GM19467 (cell line): ENCODE measurements at regions not wholly inside any gene's neighbourhood (a gene's known extent, or its start where the extent isn't known, plus 50 kb on each side); places are given as distances from the start of the nearest gene placed in this dataset.

Experiments used
- ATAC-seq: cut with Tn5 transposase; IDR thresholded peaks from one replicate; pipeline ENCODE4 v1.9.1; 2021; ENCODE audit warnings: mild to moderate bottlenecking, moderate library complexity; ENCODE audit not compliant: unreplicated experiment

GRCh38 chr4:178344096-178344495 is 901.9 kb upstream of the AGA start:
- ATAC-seq, result no peak

GRCh38 chr4:178347111-178347510 is 904.9 kb upstream of the AGA start:
- ATAC-seq, result no peak

DNA sequence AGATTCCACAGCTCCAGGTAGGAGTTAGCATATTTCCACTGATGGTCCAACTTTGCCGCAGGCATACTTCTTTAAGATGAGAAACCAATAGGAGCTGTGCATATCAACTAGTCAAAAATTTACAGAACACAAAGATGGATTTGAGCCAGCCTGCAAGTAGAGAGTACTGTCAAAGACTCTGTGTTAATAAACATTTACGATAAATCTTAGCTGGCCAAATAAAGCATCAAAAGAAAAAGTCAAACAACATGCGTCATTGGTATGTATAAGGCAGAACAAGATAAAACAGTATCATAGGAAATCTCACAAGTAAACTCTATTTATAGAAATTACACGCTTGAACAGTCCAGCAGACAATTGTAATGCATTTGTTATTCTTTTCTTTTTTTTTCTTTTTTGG is 907.4 kb upstream of the AGA start:
- no peak for ATAC-seq

GRCh38 chr4:178351185-178351584 is 908.9 kb upstream of the AGA start:
- ATAC-seq, result no peak

DNA sequence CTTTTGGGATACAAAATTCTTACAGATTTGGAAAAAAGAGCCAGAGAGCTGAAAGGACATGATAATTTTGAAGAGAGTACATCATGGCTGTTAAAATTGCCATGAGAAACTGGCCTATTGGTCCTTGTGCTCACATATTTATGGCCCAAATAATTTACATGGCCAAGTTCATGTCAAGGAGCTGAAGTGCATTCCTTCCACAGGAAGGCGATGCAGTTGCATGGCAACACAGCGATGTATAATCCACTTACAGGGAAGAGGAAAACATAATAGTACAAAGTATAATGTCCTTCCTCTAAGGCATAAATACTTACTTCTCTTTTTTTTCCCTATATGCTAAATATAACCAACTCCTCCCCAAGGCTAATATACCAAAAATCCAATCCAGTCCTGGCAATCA is 914.5 kb upstream of the AGA start:
- ATAC-seq, result no peak

- no peak for ATAC-seq
Observed at GRCh38 chr4:178385481-178385880, 943.2 kb upstream of the AGA start.

- no peak for ATAC-seq
Observed at GRCh38 chr4:178387756-178388155, 945.5 kb upstream of the AGA start.

DNA sequence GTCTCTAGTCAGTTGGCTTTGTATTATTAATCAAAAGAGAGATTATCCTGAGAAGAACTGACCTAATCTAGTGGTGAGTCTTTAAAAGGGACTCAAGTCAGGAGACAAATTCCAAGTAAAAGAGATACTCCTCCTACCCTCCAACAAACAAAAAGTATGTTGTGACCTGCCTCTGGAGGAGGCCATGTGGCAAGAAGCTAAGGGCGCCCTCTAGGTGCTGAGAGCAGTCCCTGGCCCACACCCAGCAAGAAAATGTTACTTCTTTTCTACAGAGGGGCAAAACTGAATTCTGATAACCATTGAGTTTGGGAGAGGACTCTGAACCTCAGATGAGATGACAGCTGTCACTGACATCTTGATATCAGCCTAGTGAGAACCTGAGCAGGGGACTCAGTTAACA is 953.6 kb upstream of the AGA start:
- ATAC-seq, result no peak

DNA sequence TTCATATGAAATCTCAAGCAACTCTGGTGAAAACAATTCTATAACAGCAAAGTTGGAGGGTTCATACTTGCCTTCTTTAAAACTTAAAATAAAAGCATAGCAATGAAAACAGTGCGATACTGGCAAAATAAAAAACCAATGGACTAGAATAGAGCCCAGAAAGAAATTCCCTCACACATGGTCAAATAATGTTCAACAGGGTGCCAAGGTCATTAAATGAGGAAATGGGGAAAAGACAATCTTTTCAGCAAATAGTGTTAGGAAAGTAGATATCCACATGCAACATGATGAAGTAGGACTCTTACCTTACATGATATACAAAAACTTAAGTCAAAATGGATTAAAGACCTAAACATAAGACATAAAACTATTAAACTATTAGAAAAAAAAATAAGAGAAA is 970.2 kb upstream of the AGA start:
- no peak for ATAC-seq

DNA sequence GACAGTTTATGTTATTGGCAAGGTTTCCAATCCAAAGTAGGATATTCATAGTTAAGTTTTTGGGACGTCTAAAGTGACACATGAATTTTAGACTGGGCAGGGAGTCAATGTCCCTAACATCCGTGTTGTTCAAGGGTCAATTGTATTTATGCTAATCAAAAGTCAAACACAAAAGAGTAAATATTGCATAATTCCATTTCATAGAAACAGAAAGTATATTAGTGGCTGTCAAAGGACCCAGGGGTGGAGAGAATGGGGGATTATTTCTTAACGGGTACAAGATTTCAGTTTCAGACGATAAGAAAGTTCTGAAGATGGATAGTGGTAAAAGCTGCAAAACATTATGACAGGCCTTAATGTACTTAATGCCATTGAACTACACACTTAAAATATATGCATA is 971.8 kb upstream of the AGA start:
- no peak for ATAC-seq

- no peak for ATAC-seq
Observed at GRCh38 chr4:178414881-178415446, 972.7 kb upstream of the AGA start.

DNA sequence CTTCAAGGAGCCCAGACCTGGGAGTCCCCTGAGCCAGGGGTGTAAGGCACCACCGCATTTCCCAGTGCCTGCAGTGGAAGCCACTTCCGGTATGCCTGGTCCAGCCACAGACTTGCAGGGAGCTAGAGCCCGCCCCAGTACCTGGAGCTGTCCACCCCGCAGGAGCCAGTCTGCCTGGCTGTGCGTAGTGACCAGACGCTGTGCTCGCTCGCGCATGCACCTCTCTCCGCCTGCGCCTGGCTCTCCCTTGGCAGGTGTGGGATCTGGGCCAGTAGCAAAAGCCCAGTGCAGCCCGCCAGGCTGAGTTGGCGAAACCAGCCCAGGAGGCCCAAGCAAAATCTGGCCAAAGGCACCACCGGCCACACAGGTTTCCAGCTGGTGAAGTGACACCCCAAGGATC is 973.7 kb upstream of the AGA start:
- ATAC-seq, result no peak

DNA sequence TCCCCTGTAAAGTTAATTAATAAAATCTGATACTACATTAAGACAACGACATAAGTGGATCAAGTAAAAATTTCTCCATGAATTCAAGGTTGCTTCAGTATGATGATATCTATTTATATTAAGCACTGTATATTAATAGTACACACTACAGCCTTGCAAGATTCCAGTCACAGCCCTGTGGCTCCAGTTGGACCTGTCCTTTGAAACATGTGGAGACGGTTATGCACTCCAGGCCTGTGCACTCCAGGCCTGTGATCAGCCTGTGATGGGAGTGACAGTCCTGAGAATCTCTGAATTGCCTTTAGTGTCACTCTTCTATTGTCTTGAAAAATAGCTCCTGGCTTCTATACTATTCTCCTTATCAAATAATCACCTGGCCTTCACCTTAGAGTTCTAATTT is 981.1 kb upstream of the AGA start:
- ATAC-seq, result no peak

GRCh38 chr4:178426871-178427270 is 984.6 kb upstream of the AGA start:
- no peak for ATAC-seq

- ATAC-seq, result no peak
Observed at GRCh38 chr4:178427663-178428062, 985.4 kb upstream of the AGA start.

GRCh38 chr4:178448372-178449035 is 1006.3 kb upstream of the AGA start:
- ATAC-seq, result no peak

- ATAC-seq, result no peak
Observed at GRCh38 chr4:178450614-178451013, 1008.4 kb upstream of the AGA start.

DNA sequence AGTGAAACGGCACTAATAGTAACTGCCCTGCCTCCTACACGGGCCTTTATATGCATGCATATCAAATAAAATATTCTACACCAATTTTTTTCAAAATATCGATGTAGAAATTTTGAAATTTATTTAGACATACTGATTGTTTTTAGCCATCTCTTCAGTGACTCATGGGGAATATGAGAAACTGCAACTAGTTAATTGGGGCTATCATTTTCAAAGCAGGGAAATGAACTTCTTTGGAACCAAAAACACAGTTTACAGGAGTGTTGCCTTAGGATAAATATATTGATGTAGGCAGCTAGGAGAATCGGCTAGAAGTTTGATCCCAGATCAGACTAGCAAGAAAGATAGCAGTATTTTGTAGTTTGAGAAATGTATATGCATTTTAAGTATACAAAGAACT is 1010.8 kb upstream of the AGA start:
- no peak for ATAC-seq

GRCh38 chr4:178457286-178457685 is 1015.0 kb upstream of the AGA start:
- ATAC-seq, result no peak

DNA sequence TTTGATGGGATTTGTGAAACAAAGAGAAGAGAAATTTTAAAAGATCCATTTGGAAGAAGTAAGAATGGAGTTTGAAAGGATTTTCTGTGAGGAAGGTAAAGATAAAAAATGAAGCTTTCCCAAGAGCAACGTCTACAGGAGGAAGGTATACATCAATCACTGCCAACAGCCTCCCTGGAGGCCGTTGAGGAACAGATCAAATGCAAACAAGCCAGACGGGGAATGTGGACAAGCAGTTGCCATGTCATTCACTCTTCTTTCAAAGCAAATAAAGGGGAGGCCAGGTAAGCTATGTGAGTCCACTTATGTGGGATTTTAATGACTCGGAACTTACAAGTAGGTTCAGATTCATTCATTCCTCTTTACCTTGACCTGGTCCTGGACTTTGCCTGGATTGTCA is 1020.5 kb upstream of the AGA start:
- ATAC-seq, result no peak

DNA sequence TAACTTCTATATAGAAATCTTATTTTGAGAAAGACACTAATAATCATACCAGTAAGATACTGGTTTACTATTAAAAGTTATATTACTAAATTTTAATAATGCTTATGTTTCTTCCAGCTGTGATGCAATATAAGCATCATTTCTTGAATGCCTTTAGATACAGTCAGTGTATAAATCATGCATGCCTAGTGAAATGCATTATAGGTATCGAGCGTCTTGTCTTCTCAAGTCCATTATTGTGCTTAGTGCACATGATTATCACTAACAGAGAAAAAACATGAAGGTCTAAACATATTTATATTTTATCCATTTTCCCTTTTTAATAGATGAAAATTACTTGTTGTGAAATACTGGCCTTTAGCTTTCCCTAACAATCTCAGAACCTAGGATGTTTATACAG is 1021.5 kb upstream of the AGA start:
- ATAC-seq, result no peak

- no peak for ATAC-seq
Observed at GRCh38 chr4:178470996-178471784, 1029.0 kb upstream of the AGA start.
